Ascending aorta (tissue), 2 donors: ENCODE measurements at regions not wholly inside any gene's neighbourhood (a gene's known extent, or its start where the extent isn't known, plus 50 kb on each side); places are given as distances from the start of the nearest gene placed in this dataset.
"Not testable (repeated sequence)": the region's sequence is repeated elsewhere in the genome, so short reads cannot be mapped to it uniquely, and the experiment has no call there.

Experiments used
- DNase-seq, 2 donors: peaks; one replicate each; pipeline ENCODE4 v3.0.0-alpha.2; 2019; ENCODE audit warnings: low spot score in 2 of 2
- H3K27ac ChIP-seq, 2 donors: fragments of 200-600 bp; sonication (generic); one replicate each; pipeline ENCODE4 v1.5.1; 2016 to 2017; ENCODE audit warnings: mild to moderate bottlenecking in 1 of 2
- H3K27me3 ChIP-seq: fragments of 200-600 bp; sonication (generic); one replicate; pipeline ENCODE4 v1.5.1; 2017
- H3K36me3 ChIP-seq, 2 donors: fragments of 200-600 bp; sonication (generic); one replicate each; pipeline ENCODE4 v1.5.1; 2016
- H3K4me1 ChIP-seq, 2 donors: fragments of 200-600 bp; sonication (generic); one replicate each; pipeline ENCODE4 v1.5.1; 2016 to 2017; ENCODE audit warnings: mild to moderate bottlenecking in 1 of 2
- H3K4me3 ChIP-seq, 2 donors: fragments of 200-600 bp; sonication (generic); one replicate each; pipeline ENCODE4 v1.5.1; 2016 to 2017; ENCODE audit warnings: mild to moderate bottlenecking in 1 of 2
- H3K9me3 ChIP-seq, 2 donors: fragments of 200-600 bp; sonication (generic); one replicate each; pipeline ENCODE4 v1.5.1; 2016
- CTCF ChIP-seq, 3 experiments: fragments of 200-600 bp in 2 of 3; fragments of 450-650 bp in 1 of 3; sonication (generic) in 2 of 3; IDR thresholded peaks; one replicate each; pipeline ENCODE4 v1.5.1; 2016 to 2019; ENCODE audit warnings: antibody characterized with exemption in 3 of 3, mild to moderate bottlenecking in 1 of 3, moderate library complexity in 1 of 3
- intact Hi-C: fragments of 100-400 bp; cut with DNase I; formaldehyde crosslinking; loops from one replicate; pipeline ENCODE4 v1.15.1; 2023

DNA sequence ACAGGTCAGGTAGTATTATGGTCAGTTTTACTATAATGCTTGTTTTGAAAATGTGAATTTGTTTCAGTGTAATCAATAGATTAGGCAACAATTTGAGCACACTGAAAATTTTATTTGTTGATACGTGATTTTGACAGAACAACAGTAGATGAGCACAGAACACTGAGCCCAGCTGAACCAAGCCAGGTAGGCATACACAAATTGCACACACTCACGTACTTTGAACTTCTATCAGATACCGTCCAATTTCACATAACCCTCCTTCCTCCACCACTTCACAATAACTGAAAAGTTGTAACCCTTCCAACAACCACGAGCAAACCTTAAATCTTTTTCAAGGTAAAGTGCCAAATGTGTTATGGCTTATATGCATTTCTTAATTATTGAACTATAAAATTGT is 229.5 kb upstream of the TMEFF2 start:
- Histone ChIP-seq H3K4me3 (no peak overlapping the region), H3K27ac (no peak overlapping the region), H3K4me1 (no peaks in the 10 kb centered on the region), H3K36me3 (no peaks in the 10 kb centered on the region), H3K9me3 (no peaks in the 10 kb centered on the region), H3K27me3 (no peaks in the 10 kb centered on the region)
- intact Hi-C loops = no loop called here
- TF ChIP-seq CTCF (IDR thresholded peaks at IDR 0.05) = no peak
- DNase-seq = no peak

DNA sequence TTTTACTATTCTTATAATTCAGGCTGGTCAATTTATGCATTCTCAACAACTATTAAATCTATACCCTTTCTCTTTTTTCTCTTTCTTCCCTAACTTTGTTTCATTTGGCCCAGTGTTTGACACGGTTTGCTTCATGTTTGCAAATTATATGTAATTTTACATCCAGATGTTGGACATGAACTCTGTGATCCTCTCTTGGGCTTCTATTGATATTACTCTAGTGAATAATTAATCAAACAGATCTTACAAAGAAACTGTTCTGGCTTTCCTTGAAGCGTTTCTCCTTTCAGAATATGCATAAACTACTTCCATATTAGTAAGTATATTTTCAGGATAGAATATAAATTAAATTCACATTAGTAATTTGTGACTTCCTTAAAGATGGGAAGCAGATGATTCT is 225.1 kb upstream of the TMEFF2 start:
- no peak for TF ChIP-seq CTCF (IDR thresholded peaks at IDR 0.05)
- Histone ChIP-seq H3K4me1 (no peaks in the 10 kb centered on the region), H3K27ac (no peak overlapping the region), H3K9me3 (no peaks in the 10 kb centered on the region), H3K36me3 (no peaks in the 10 kb centered on the region), H3K27me3 (no peaks in the 10 kb centered on the region), H3K4me3 (no peak overlapping the region)
- intact Hi-C loops = no loop called here
- no peak for DNase-seq

GRCh38 chr2:192416060-192416459 is 221.3 kb upstream of the TMEFF2 start:
- Histone ChIP-seq H3K4me1 (no peaks in the 10 kb centered on the region), H3K27ac (no peak overlapping the region), H3K4me3 (no peak overlapping the region), H3K27me3 (no peaks in the 10 kb centered on the region), H3K9me3 (no peaks in the 10 kb centered on the region), H3K36me3 (no peaks in the 10 kb centered on the region)
- intact Hi-C loops = no loop called here
- DNase-seq = no peak
- TF ChIP-seq CTCF (IDR thresholded peaks at IDR 0.05) = no peak

DNA sequence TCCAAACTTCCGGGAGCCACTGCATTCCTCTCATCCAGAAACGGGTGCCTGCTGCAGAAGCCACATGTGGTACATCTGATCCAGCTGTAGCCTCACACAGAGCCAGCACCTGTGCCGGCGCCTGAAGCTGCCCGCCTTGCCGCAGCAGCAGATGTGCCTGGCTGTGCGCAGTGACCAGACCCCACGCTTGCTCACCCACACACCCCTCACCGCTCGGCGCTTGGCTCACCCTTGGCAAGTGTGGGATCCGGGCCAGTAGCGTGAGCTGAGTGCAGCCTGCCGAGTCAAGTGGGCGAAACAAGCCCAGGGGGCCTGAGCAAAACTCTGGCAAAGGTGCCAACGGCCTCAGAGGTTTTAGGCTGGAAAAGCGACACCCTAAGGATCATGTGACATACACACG is 220.1 kb upstream of the TMEFF2 start:
- H3K4me3 ChIP-seq = no peak overlapping the region
- intact Hi-C loops = no loop called here

GRCh38 chr2:192413812-192414681 is 219.3 kb upstream of the TMEFF2 start:
- no peak for TF ChIP-seq CTCF (IDR thresholded peaks at IDR 0.05)
- no peak overlapping the region for H3K27ac ChIP-seq
- no peaks in the 10 kb centered on the region for H3K9me3 ChIP-seq

More for the DNA sequence above, 220.1 kb upstream of the TMEFF2 start:
- Histone ChIP-seq H3K27me3 (no peaks in the 10 kb centered on the region), H3K9me3 (no peaks in the 10 kb centered on the region), H3K27ac (no peak overlapping the region), H3K36me3 (no peaks in the 10 kb centered on the region), H3K4me1 (no peaks in the 10 kb centered on the region)
- no peak for TF ChIP-seq CTCF (IDR thresholded peaks at IDR 0.05)
- DNase-seq = no peak

DNA sequence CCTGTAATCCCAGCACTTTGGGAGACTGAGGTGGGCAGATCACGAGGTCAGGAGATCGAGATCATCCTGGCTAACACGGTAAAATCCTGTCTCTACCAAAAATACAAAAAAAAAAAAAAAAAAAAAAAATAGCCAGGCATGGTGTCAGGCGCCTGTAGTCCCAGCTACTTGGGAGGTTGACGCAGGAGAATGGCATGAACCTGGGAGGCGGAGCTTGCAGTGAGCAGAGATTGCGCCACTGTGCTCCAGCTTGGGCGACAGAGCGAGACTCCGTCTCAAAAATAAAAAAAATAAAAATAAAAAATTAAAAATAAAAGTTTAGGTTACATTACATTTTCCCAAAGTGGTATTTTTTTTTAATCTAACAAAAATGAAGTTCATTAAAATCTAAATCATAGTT is 218.1 kb upstream of the TMEFF2 start:
- H3K4me1 ChIP-seq, intact Hi-C loops, H3K9me3 ChIP-seq, H3K4me3 ChIP-seq, DNase-seq, H3K27me3 ChIP-seq, H3K27ac ChIP-seq, H3K36me3 ChIP-seq: not testable (repeated sequence)

More at GRCh38 chr2:192413812-192414681, 219.3 kb upstream of the TMEFF2 start:
- DNase-seq = no peak
- Histone ChIP-seq H3K27me3 (no peaks in the 10 kb centered on the region), H3K4me1 (no peaks in the 10 kb centered on the region), H3K36me3 (no peaks in the 10 kb centered on the region), H3K4me3 (no peak overlapping the region)
- intact Hi-C loops = no loop called here
